IMR-90 (cell line): ENCODE measurements at regions not wholly inside any gene's neighbourhood (a gene's known extent, or its start where the extent isn't known, plus 50 kb on each side); places are given as distances from the start of the nearest gene placed in this dataset.

Source experiments
- ATAC-seq: fragments of 200-7000 bp; cut with Tn5 transposase; 2 replicates; pipeline ENCODE4 v1.9.1; 2020; ENCODE audit warnings: low read depth, mild to moderate bottlenecking, moderate library complexity
- BruUV-seq: library from RNA; stranded (reverse); fragments of 400-500 nt; replicated peaks from 2 replicates; lab custom pipeline; 2021; lab: Mats Ljungman, UMichigan
- CTCF ChIA-PET: fragments of 300-600 bp; formaldehyde crosslinking; extraction: SDS; loops from one replicate; lab custom pipeline; 2021; ENCODE audit warnings: antibody characterized with exemption; lab: Yijun Ruan, JAX
- POLR2A ChIA-PET: fragments of 300-600 bp; sonication (Branson Sonifier 250); formaldehyde crosslinking; loops from one replicate; lab custom pipeline; 2022; ENCODE audit warnings: antibody characterized with exemption; ENCODE audit not compliant: unreplicated experiment; lab: Charles Lee
- DNase-seq: peaks from one replicate; pipeline ENCODE4 v3.0.0; 2013
- H2AFZ ChIP-seq: replicated peaks from 2 replicates; pipeline ENCODE3; 2013; ENCODE audit warnings: low read length, mild to moderate bottlenecking; ENCODE audit not compliant: poor library complexity
- H2AK5ac ChIP-seq: 2 replicates; pipeline ENCODE4 v1.6.1; 2013; ENCODE audit warnings: low read depth, low read length, inconsistent platforms
- H2AK9ac ChIP-seq: replicated peaks from 2 replicates; pipeline ENCODE3; 2013; ENCODE audit warnings: mild to moderate bottlenecking, low read depth, low read length, moderate library complexity; ENCODE audit not compliant: poor library complexity
- H2BK120ac ChIP-seq: 2 replicates; pipeline ENCODE4 v1.6.1; 2013; ENCODE audit warnings: low read depth, low read length, inconsistent platforms
- H2BK15ac ChIP-seq: 3 replicates; pipeline ENCODE4 v1.6.1; 2013; ENCODE audit warnings: low read depth, low read length, inconsistent platforms
- H2BK20ac ChIP-seq: 2 replicates; pipeline ENCODE4 v1.6.1; 2013; ENCODE audit warnings: low read depth, mild to moderate bottlenecking, inconsistent platforms, low read length, moderate library complexity
- H2BK5ac ChIP-seq: 2 replicates; pipeline ENCODE4 v1.6.1; 2013; ENCODE audit warnings: mild to moderate bottlenecking, low read depth, low read length, inconsistent platforms; ENCODE audit not compliant: poor library complexity, severe bottlenecking
- H3K14ac ChIP-seq: replicated peaks from 2 replicates; pipeline ENCODE4 v1.6.1; 2013; ENCODE audit warnings: low read depth, low read length, inconsistent platforms
- H3K18ac ChIP-seq: 2 replicates; pipeline ENCODE4 v1.6.1; 2013; ENCODE audit warnings: low read depth, low read length, control low read depth
- H3K23ac ChIP-seq: 2 replicates; pipeline ENCODE4 v1.6.1; 2013; ENCODE audit warnings: low read depth, low read length, inconsistent platforms
- H3K27ac ChIP-seq: 2 replicates; pipeline ENCODE4 v1.5.1; 2013; ENCODE audit warnings: mild to moderate bottlenecking, control low read depth, low read length; ENCODE audit not compliant: insufficient read depth
- H3K27me3 ChIP-seq: 2 replicates; pipeline ENCODE4 v1.6.1; 2013; ENCODE audit warnings: low read length; ENCODE audit not compliant: control insufficient read depth, insufficient read depth
- H3K36me3 ChIP-seq: 2 replicates; pipeline ENCODE4 v1.6.1; 2013; ENCODE audit warnings: low read length, mixed read lengths; ENCODE audit not compliant: control insufficient read depth, insufficient read depth
- H3K4ac ChIP-seq: 2 replicates; pipeline ENCODE4 v1.6.1; 2013; ENCODE audit warnings: low read depth, low read length, inconsistent platforms
- H3K4me1 ChIP-seq: 2 replicates; pipeline ENCODE4 v1.6.1; 2013; ENCODE audit warnings: low read length, mixed read lengths; ENCODE audit not compliant: control insufficient read depth, insufficient read depth
- H3K4me2 ChIP-seq: 2 replicates; pipeline ENCODE4 v1.6.1; 2013; ENCODE audit warnings: low read depth, mild to moderate bottlenecking, control low read depth, low read length, moderate library complexity
- H3K4me3 ChIP-seq: 2 replicates; pipeline ENCODE4 v1.5.1; 2013; ENCODE audit warnings: low read depth, mild to moderate bottlenecking, control low read depth, low read length, moderate library complexity; ENCODE audit not compliant: insufficient read depth
- H3K56ac ChIP-seq: 2 replicates; pipeline ENCODE4 v1.6.1; 2013; ENCODE audit warnings: low read length, inconsistent platforms; ENCODE audit not compliant: insufficient read depth; ENCODE audit errors: extremely low read depth
- H3K79me1 ChIP-seq, 2 experiments: 2 replicates each; pipeline ENCODE4 v1.6.1; 2013; ENCODE audit warnings: low read length in 2 of 2, inconsistent platforms in 1 of 2, low read depth in 1 of 2
- H3K9ac ChIP-seq: 2 replicates; pipeline ENCODE4 v1.6.1; 2013; ENCODE audit warnings: low read depth, low read length, control low read depth
- H3K9me1 ChIP-seq: 2 replicates; pipeline ENCODE4 v1.6.1; 2013; ENCODE audit warnings: low read length, inconsistent platforms; ENCODE audit not compliant: insufficient read depth
- H3K9me3 ChIP-seq: 2 replicates; pipeline ENCODE4 v1.6.1; 2013; ENCODE audit warnings: low read length; ENCODE audit not compliant: control insufficient read depth, insufficient read depth
- H4K20me1 ChIP-seq: 2 replicates; pipeline ENCODE4 v1.6.1; 2013; ENCODE audit warnings: low read length, inconsistent platforms; ENCODE audit not compliant: insufficient read depth
- H4K5ac ChIP-seq: 2 replicates; pipeline ENCODE4 v1.6.1; 2013; ENCODE audit warnings: mild to moderate bottlenecking, low read depth, low read length, control low read depth
- H4K8ac ChIP-seq, 2 experiments: 2 replicates each; pipeline ENCODE4 v1.6.1; 2013; ENCODE audit warnings: low read depth in 2 of 2, low read length in 2 of 2, control low read depth in 1 of 2, inconsistent platforms in 1 of 2
- H4K91ac ChIP-seq: 2 replicates; pipeline ENCODE4 v1.6.1; 2013; ENCODE audit warnings: low read depth, low read length, inconsistent platforms; ENCODE audit not compliant: insufficient read depth
- CEBPB ChIP-seq: IDR thresholded peaks from 2 replicates; pipeline ENCODE4 v1.6.1; 2012; ENCODE audit warnings: low read depth, low read length, improper control_type of control experiment
- MAFK ChIP-seq: IDR thresholded peaks from 2 replicates; pipeline ENCODE4 v1.6.1; 2012; ENCODE audit warnings: low read depth, low read length, improper control_type of control experiment
- MAZ ChIP-seq: IDR thresholded peaks from 2 replicates; pipeline ENCODE4 v1.6.1; 2012; ENCODE audit warnings: low read depth, mild to moderate bottlenecking, low read length, improper control_type of control experiment, moderate library complexity, borderline replicate concordance
- NFE2L2 ChIP-seq: fragments of 150-350 bp; IDR thresholded peaks from 2 replicates; pipeline ENCODE4 v1.6.1; 2016; ENCODE audit warnings: low read depth, mild to moderate bottlenecking, low read length
- RFX5 ChIP-seq: IDR thresholded peaks from 2 replicates; pipeline ENCODE4 v1.8.0; 2012; ENCODE audit warnings: low read depth, mild to moderate bottlenecking, low read length, moderate library complexity
- WGBS, 2 experiments: methylation state at CpG; one replicate each; pipeline versions ENCODE4 v1.1.5 to v1.1.7; 2013; ENCODE audit warnings: missing lambda C conversion rate in 2 of 2; ENCODE audit not compliant: insufficient read length in 1 of 2; ENCODE audit errors: extremely low coverage in 2 of 2; 5-methylcytosine and 5-hydroxymethylcytosine counted together
- dilution Hi-C: fragments of 300-500 bp; cut with HindIII; formaldehyde crosslinking; loops from one replicate; pipeline ENCODE4 v1.14.3; 2018; ENCODE audit warnings: low sequenced_read_pairs; ENCODE audit not compliant: unreplicated experiment
- in situ Hi-C: fragments of 300-500 bp; cut with MboI; formaldehyde crosslinking; loops from 3 replicates; pipeline ENCODE4 v1.14.3; 2019; ENCODE audit warnings: low sequenced_read_pairs, inconsistent platforms, mixed read lengths
- intact Hi-C: fragments of 100-400 bp; cut with micrococcal nuclease; formaldehyde crosslinking; loops from 2 replicates; pipeline ENCODE4 v1.10.0; 2022

DNA sequence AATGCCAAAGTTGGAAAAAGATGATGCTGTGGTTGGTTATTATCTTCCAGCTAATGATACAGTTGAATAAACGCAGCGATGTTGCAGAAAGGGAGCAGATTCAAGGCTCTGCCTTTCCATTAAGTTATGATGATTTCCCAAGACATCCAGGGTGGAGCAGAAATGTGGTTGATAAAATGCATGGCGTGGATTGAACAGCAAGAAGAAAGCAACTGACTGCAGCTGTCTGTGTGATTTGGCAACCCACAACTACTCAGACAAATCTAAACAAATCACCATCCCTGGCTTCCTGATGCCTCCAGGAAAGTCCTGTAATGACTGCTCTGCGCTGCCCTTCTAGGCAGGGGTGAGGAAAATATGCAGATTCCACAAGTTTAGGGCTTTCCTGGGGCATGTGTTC is 166.3 kb downstream of the NRP2 start:
- H3K9me3 ChIP-seq, result no peaks in the 10 kb centered on the region
- intact Hi-C loops (no loop called here), in situ Hi-C loops (no loop called here), dilution Hi-C loops (no loop called here)
- H4K8ac ChIP-seq, result no peak overlapping the region
- H2BK20ac ChIP-seq, result no peak overlapping the region
- DNase-seq, result peak; percentile 41
- no peak overlapping the region for H4K5ac ChIP-seq
- no peak overlapping the region for H3K18ac ChIP-seq
- ATAC-seq, result peak; percentile 80
- no peak overlapping the region for H3K23ac ChIP-seq
- no TSS peak for BruUV-seq
- H4K91ac ChIP-seq, result no peak overlapping the region
- no peak for TF ChIP-seq NFE2L2
- TF ChIP-seq RFX5, result no peak
- TF ChIP-seq MAZ, result no peak
- TF ChIP-seq MAFK, result no peak
- TF ChIP-seq CEBPB, result no peak
- H3K4ac ChIP-seq, result no peak overlapping the region
- peaks cover 5% of the 10 kb centered on the region; the same call in 1 of the 2 replicates for H3K4me1 ChIP-seq
- no peak overlapping the region for H3K4me2 ChIP-seq
- H3K27me3 ChIP-seq, result peaks cover 15% of the 10 kb centered on the region
- H3K4me3 ChIP-seq, result no peak overlapping the region
- no peak overlapping the region for H2BK15ac ChIP-seq
- H3K56ac ChIP-seq, result no peak overlapping the region
- H3K27ac ChIP-seq, result no peak overlapping the region
- CTCF ChIA-PET, result interaction anchor here (0.6 kb wide), 1 partner anchor 133 kb away, joined by 3 read pairs; no protein-coding TSS in a partner anchor
- H3K9me1 ChIP-seq, result no peaks in the 10 kb centered on the region
- H2BK120ac ChIP-seq, result no peak overlapping the region
- H3K9ac ChIP-seq, result no peak overlapping the region
- no peak overlapping the region for H2AK9ac ChIP-seq
- POLR2A ChIA-PET, result interaction anchor here (0.6 kb wide), 1 partner anchor 479 kb away, joined by 3 read pairs; no protein-coding TSS in a partner anchor
- H2BK5ac ChIP-seq, result no peak overlapping the region
- H2AK5ac ChIP-seq, result no peak overlapping the region
- no peak overlapping the region for H3K14ac ChIP-seq
- H4K20me1 ChIP-seq, result no peaks in the 10 kb centered on the region
- H3K36me3 ChIP-seq, result no peaks in the 10 kb centered on the region
- WGBS, 2 experiments, result no CpG with 5 or more reads among the region's 4 CpGs
- no peaks in the 10 kb centered on the region for H3K79me1 ChIP-seq
- H2AFZ ChIP-seq, result no peak overlapping the region
